Fibroblast of villous mesenchyme (primary cell): ENCODE measurements at regions not wholly inside any gene's neighbourhood (a gene's known extent, or its start where the extent isn't known, plus 50 kb on each side); places are given as distances from the start of the nearest gene placed in this dataset.
"Not testable (repeated sequence)": the region's sequence is repeated elsewhere in the genome, so short reads cannot be mapped to it uniquely, and the experiment has no call there.

ENCODE experiments used
- DNase-seq: peaks from one replicate; pipeline ENCODE4 v3.0.0-alpha.2; 2010; ENCODE audit warnings: low read depth
- H3K4me3 ChIP-seq: 2 replicates; pipeline ENCODE4 v1.5.1; 2011; ENCODE audit warnings: low read depth, mild to moderate bottlenecking, low read length
- TF ChIP-seq, protein P1 (sequence below): IDR thresholded peaks from 2 replicates; pipeline ENCODE4 v1.5.1; 2012; ENCODE audit warnings: low read depth, mild to moderate bottlenecking, low read length; ENCODE audit not compliant: insufficient read depth

DNA sequence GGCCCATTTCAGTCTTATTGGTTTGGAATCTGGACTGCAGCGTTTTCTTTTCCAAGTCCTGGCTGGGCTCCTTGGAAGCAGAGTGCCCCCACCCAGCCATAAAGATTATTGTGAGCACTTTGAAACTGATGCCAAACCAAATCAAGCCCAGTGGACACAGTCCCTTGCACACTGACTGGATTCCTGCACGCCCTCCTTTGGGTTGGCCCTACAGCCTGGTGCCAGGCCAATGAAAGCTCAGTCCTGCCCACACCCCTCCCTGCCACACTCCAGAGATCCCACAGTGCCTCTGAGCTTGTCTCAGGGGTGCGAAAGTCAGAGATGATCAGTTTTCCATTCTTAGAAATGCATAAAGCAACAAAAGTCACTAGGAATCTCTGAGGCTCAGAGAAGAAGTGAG, 181.9 kb downstream of the CETN3 start:
- H3K4me3 ChIP-seq = no peak overlapping the region
- TF ChIP-seq, protein P1, sequence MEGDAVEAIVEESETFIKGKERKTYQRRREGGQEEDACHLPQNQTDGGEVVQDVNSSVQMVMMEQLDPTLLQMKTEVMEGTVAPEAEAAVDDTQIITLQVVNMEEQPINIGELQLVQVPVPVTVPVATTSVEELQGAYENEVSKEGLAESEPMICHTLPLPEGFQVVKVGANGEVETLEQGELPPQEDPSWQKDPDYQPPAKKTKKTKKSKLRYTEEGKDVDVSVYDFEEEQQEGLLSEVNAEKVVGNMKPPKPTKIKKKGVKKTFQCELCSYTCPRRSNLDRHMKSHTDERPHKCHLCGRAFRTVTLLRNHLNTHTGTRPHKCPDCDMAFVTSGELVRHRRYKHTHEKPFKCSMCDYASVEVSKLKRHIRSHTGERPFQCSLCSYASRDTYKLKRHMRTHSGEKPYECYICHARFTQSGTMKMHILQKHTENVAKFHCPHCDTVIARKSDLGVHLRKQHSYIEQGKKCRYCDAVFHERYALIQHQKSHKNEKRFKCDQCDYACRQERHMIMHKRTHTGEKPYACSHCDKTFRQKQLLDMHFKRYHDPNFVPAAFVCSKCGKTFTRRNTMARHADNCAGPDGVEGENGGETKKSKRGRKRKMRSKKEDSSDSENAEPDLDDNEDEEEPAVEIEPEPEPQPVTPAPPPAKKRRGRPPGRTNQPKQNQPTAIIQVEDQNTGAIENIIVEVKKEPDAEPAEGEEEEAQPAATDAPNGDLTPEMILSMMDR = no peak
- DNase-seq = no peak

DNA sequence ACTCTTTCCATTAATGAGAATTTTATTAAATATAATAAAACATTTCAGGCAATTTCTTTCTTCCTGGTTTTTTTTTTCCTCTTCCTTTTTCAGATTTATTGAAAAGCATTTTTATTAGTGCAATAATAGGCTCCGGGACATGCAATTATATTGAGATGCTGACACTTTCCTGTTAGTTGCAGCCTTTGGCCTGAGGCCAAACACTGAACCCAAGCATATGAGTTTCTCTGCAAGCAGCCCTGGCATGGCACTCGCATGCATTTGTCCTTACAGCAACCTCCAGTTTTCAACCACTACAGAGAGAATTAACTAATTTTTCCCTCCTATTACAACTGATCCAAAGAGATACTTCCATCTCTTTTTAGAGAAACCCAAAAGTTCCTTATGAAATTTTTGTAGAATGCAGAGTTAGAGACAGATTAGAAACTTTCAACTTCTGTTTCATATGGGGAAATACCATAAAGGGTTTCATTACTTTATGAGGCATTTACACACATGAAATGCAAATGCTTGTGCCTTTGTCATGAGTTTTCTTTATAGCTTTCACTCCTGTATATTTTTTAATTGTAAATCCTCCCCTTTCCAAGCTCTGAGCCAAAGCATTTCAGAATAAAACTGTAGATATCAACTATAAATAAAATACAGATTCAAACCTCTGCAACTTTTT, 183.0 kb downstream of the CETN3 start:
- no peak for DNase-seq
- no peak overlapping the region for H3K4me3 ChIP-seq
- TF ChIP-seq, protein P1 = no peak

DNA sequence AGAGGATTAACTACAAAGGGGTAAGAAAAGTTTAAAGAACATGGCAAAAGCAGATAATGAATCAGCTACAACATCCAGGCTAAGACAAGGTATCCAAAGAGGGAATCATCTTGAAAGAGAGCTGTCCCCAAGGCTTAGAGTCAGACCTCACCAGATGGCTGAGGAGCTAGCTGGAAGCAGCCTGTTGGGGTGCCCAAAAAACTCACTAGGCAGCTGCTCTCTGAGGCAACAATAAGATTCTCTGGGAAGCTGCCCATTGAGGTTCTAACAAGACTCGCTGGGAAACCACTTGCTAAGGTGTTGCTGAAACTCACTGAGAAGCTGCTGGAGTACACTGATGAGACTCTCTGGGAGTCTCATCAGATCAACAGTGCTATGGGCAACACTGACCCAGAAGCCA, 185.2 kb downstream of the CETN3 start:
- H3K4me3 ChIP-seq = no peak overlapping the region
- TF ChIP-seq, protein P1 = no peak
- DNase-seq = no peak

DNA sequence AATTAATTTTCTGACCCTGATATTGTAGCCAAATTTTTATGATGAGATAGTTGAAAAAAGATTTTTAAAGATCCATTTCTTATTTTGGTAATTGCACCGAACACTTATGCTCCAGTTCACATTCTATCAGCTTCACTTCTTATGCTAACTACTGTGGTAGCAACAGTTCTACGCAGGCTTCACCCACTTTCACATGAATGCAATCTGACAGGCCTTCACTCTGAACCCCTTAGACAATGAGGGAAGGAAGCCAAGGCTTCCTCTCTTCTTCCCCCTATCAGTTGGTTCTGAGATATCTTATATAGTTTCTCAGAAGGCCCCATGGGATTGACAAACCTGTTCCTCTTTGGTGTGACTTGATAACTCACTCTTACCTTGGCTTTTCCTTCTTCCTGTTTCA, 185.8 kb downstream of the CETN3 start:
- TF ChIP-seq, protein P1 = no peak
- H3K4me3 ChIP-seq = no peak overlapping the region
- no peak for DNase-seq

DNA sequence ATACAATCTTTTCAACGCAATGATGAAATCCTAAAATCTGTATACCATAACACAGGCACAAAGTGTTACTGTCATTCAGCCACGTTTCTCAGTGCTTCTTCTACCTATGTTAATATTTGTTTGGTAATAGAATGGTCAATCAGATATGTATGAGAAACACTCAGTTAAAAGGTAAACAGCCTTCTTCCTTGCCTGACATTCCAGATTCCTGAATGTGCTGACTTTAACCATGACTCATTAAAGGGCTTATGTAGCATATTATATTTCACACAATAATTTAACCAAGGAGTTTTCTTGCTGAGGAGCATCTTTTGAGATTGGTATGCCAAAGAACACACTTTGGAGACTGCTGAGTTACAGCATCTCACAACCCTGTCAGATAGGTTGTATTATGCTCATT, 187.6 kb downstream of the CETN3 start:
- H3K4me3 ChIP-seq = no peak overlapping the region
- peak; percentile 17 for DNase-seq
- TF ChIP-seq, protein P1 = no peak

DNA sequence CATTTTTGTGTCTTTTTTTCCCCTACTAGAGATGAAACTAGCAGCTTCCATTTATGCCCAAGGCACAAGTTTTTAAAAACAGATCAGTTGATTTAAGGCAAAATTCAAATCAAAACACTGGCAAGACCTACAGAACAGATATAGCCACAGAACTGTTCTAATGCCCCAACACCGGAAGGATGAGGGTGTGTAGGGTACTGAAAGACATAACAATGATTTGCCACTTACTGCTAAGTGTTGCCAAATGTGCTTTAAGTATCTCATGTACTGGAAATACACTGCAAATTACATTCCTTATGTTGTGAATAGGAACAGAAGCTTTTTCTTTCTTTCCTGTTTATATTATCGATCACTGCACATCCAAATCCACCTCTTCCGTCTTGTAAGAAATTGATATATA, 189.0 kb downstream of the CETN3 start:
- H3K4me3 ChIP-seq = no peak overlapping the region
- TF ChIP-seq, protein P1 = no peak
- no peak for DNase-seq

DNA sequence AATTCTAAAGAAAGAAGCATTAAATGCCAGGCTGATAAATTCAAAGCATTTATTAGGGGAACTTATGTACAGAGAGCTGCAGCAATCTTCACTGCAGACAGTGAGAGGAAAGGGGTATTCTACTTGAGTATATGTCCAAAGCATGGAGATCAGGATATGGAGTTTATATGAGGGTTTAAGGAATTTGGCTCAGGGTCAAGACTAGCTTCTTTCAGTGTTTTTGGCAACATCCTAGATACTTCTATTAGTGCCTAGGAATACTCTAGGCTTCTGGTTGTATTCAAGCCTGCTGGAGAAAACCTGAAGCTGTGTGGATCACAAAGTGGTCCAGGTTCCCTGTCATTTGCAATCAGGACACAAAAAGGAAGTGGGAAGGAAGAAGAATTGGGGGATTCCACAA, 194.6 kb downstream of the CETN3 start:
- H3K4me3 ChIP-seq = no peak overlapping the region
- DNase-seq = no peak
- TF ChIP-seq, protein P1 = no peak

DNA sequence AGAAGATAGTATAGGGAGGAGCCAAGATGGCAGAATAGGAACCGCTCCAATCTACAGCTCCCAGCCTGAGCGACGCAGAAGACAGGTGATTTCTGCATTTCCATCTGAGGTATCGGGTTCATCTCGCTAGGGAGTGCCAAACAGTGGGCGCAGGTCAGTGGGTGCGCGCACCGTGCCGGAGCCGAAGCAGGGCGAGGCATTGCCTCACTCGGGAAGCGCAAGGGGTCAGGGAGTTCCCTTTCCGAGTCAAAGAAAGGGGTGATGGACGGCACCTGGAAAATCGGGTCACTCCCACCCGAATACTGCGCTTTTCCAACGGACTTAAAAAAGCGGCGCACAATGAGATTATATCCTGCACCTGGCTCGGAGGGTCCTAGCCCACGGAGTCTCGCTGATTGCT, 201.2 kb downstream of the CETN3 start:
- DNase-seq = not testable (repeated sequence)
- H3K4me3 ChIP-seq = peak overlapping the region; percentile 19
